ENCODE measurements at regions not wholly inside any gene's neighbourhood (a gene's known extent, or its start where the extent isn't known, plus 50 kb on each side); places are given as distances from the start of the nearest gene placed in this dataset.

GRCh38 chr5:91252916-91253315 is 130.2 kb downstream of the ARRDC3 start:
- no peak for DNase-seq
- Histone ChIP-seq H3K9me3 (ENCODE audit: control insufficient read depth in 2 of 3, insufficient read depth in 1 of 3, low read length in 3 of 3) (no peaks in the 10 kb centered on the region), H3K27me3 (ENCODE audit: control insufficient read depth, insufficient read depth, low read length) (no peaks in the 10 kb centered on the region), H3K4me1 (ENCODE audit: control insufficient read depth in 2 of 3, insufficient read depth in 2 of 3, low read depth in 1 of 3, low read length in 3 of 3) (no peaks in the 10 kb centered on the region), H3K36me3 (ENCODE audit: control insufficient read depth in 2 of 3, insufficient read depth in 3 of 3, low read length in 3 of 3) (no peaks in the 10 kb centered on the region), H3K4me3 (ENCODE audit: low read length in 3 of 3) (no peak overlapping the region), H3K27ac (ENCODE audit: low read depth in 2 of 2, low read length in 2 of 2) (no peak overlapping the region), H3K9ac (ENCODE audit: low read length in 3 of 3) (no peak overlapping the region)
- intact Hi-C loops (cut with DNase I) = no loop called here
- TF ChIP-seq CTCF (IDR thresholded peaks at IDR 0.05; ENCODE audit: borderline replicate concordance, extremely low read depth, insufficient read depth) = no peak
- FAIRE-seq = no peak

- no peak for FAIRE-seq
- Histone ChIP-seq H3K9ac (ENCODE audit: low read length in 3 of 3) (no peak overlapping the region), H3K4me1 (ENCODE audit: control insufficient read depth in 2 of 3, insufficient read depth in 2 of 3, low read depth in 1 of 3, low read length in 3 of 3) (no peaks in the 10 kb centered on the region), H3K4me3 (ENCODE audit: low read length in 3 of 3) (no peak overlapping the region), H3K27ac (ENCODE audit: low read depth in 2 of 2, low read length in 2 of 2) (no peak overlapping the region), H3K36me3 (ENCODE audit: control insufficient read depth in 2 of 3, insufficient read depth in 3 of 3, low read length in 3 of 3) (no peaks in the 10 kb centered on the region), H3K9me3 (ENCODE audit: control insufficient read depth in 2 of 3, insufficient read depth in 1 of 3, low read length in 3 of 3) (peaks cover 1 to 7% (median 2%) of the 10 kb centered on the region in 3 donors), H3K27me3 (ENCODE audit: control insufficient read depth, insufficient read depth, low read length) (no peaks in the 10 kb centered on the region)
- intact Hi-C loops (cut with DNase I) = no loop called here
- TF ChIP-seq CTCF (IDR thresholded peaks at IDR 0.05; ENCODE audit: borderline replicate concordance, extremely low read depth, insufficient read depth) = no peak
- no peak for DNase-seq
These were observed 137.2 kb downstream of the ARRDC3 start for GRCh38 chr5:91245871-91246270.

DNA sequence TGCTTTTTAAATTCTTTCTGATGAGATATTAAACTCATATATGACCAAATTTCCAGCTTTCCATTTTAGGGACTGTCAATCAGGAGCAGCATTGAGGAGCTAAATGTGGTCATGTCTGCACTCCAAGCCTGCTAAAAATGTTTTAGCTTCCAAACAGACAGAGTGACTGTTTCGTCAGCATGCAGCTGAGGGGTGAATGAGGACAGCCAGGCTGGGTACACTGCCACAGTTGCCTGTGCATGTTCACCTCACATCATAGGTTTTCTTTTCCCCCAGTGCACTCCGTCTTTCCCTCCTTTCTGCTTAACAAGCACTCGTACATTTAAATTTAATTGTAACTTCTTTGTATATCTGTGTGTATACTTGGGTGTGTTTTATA is 138.1 kb downstream of the ARRDC3 start:
- DNase-seq = no peak
- H3K27ac ChIP-seq (ENCODE audit: low read depth in 2 of 2, low read length in 2 of 2) = no peak overlapping the region
- H3K36me3 ChIP-seq (ENCODE audit: control insufficient read depth in 2 of 3, insufficient read depth in 3 of 3, low read length in 3 of 3) = no peaks in the 10 kb centered on the region
- H3K9ac ChIP-seq (ENCODE audit: low read length in 3 of 3) = no peak overlapping the region
- H3K27me3 ChIP-seq (ENCODE audit: control insufficient read depth, insufficient read depth, low read length) = no peaks in the 10 kb centered on the region
- intact Hi-C loops (cut with DNase I) = no loop called here
- H3K4me3 ChIP-seq (ENCODE audit: low read length in 3 of 3) = no peak overlapping the region
- H3K9me3 ChIP-seq (ENCODE audit: control insufficient read depth in 2 of 3, insufficient read depth in 1 of 3, low read length in 3 of 3) = peaks cover 1 to 7% (median 2%) of the 10 kb centered on the region in 3 donors
- no peaks in the 10 kb centered on the region for H3K4me1 ChIP-seq (ENCODE audit: control insufficient read depth in 2 of 3, insufficient read depth in 2 of 3, low read depth in 1 of 3, low read length in 3 of 3)
- no peak for TF ChIP-seq CTCF (IDR thresholded peaks at IDR 0.05; ENCODE audit: borderline replicate concordance, extremely low read depth, insufficient read depth)
- FAIRE-seq = no peak

DNA sequence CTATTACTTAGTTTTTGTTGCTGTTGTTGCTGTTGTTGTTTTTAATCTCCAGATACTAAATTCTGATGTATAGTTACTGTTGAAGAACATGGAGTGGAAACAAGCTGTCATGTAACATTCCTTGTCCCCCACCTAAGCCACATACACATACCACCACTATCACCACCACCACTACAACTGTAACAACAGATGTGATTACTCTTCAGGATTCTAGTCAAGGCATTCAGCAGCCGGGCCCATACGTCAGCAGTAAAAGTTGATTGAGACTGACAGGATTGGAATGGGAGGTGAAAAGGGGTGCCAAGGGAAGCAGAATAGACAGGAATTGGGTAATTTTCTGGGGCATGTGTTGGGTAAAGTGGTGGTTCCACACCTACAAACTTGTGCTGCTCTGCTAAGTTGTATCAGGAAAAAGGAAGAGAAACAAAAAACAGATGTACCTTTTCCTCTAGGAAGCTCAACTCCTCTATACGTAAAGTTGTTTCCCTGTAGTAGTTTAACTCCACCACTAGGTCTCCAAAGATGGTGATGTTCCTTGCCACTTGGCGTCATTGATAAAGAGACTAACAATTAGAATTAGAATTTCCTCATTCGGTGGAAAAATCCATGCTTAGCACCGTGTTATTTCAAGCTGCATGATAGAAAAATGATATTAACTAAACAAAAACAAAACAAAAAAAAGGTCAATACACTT is 138.6 kb downstream of the ARRDC3 start:
- Histone ChIP-seq H3K9me3 (ENCODE audit: control insufficient read depth in 2 of 3, insufficient read depth in 1 of 3, low read length in 3 of 3) (peaks cover 1 to 7% (median 2%) of the 10 kb centered on the region in 3 donors), H3K27ac (ENCODE audit: low read depth in 2 of 2, low read length in 2 of 2) (no peak overlapping the region), H3K36me3 (ENCODE audit: control insufficient read depth in 2 of 3, insufficient read depth in 3 of 3, low read length in 3 of 3) (no peaks in the 10 kb centered on the region), H3K4me3 (ENCODE audit: low read length in 3 of 3) (no peak overlapping the region), H3K9ac (ENCODE audit: low read length in 3 of 3) (no peak overlapping the region), H3K27me3 (ENCODE audit: control insufficient read depth, insufficient read depth, low read length) (no peaks in the 10 kb centered on the region), H3K4me1 (ENCODE audit: control insufficient read depth in 2 of 3, insufficient read depth in 2 of 3, low read depth in 1 of 3, low read length in 3 of 3) (no peaks in the 10 kb centered on the region)
- TF ChIP-seq CTCF (IDR thresholded peaks at IDR 0.05; ENCODE audit: borderline replicate concordance, extremely low read depth, insufficient read depth) = no peak
- no peak for FAIRE-seq
- intact Hi-C loops (cut with DNase I) = no loop called here
- no peak for DNase-seq
